Trophoblast cell (in vitro differentiated cells and primary cell): ENCODE measurements at regions not wholly inside any gene's neighbourhood (a gene's known extent, or its start where the extent isn't known, plus 50 kb on each side); places are given as distances from the start of the nearest gene placed in this dataset.

Experiments used
- DNase-seq, 2 donors: peaks; one replicate each; pipeline ENCODE4 v3.0.0-alpha.2; 2016
- H2AFZ ChIP-seq: 2 replicates; pipeline ENCODE4 v1.6.1; 2013; ENCODE audit warnings: low read length, moderate library complexity, mild to moderate bottlenecking; ENCODE audit not compliant: insufficient read depth, poor library complexity
- H2AK5ac ChIP-seq: 2 replicates; pipeline ENCODE4 v1.6.1; 2013; ENCODE audit warnings: mild to moderate bottlenecking, low read length
- H2BK120ac ChIP-seq: 2 replicates; pipeline ENCODE4 v1.6.1; 2013; ENCODE audit warnings: low read length, mild to moderate bottlenecking, moderate library complexity; ENCODE audit not compliant: insufficient read depth, poor library complexity
- H2BK12ac ChIP-seq: 2 replicates; pipeline ENCODE4 v1.6.1; 2013; ENCODE audit warnings: mild to moderate bottlenecking, low read length, moderate library complexity
- H2BK5ac ChIP-seq: 2 replicates; pipeline ENCODE4 v1.6.1; 2013; ENCODE audit warnings: low read length, low read depth, moderate library complexity, mild to moderate bottlenecking; ENCODE audit not compliant: poor library complexity
- H3K14ac ChIP-seq: 2 replicates; pipeline ENCODE4 v1.6.1; 2013; ENCODE audit warnings: mild to moderate bottlenecking, low read length
- H3K18ac ChIP-seq: 2 replicates; pipeline ENCODE4 v1.6.1; 2013; ENCODE audit warnings: mild to moderate bottlenecking, low read length
- H3K23ac ChIP-seq: 2 replicates; pipeline ENCODE4 v1.6.1; 2013; ENCODE audit warnings: low read length
- H3K27ac ChIP-seq: 2 replicates; pipeline ENCODE4 v1.5.1; 2013; ENCODE audit warnings: low read depth, mild to moderate bottlenecking, inconsistent platforms, low read length, moderate library complexity
- H3K27me3 ChIP-seq: 2 replicates; pipeline ENCODE4 v1.6.1; 2013; ENCODE audit warnings: inconsistent platforms, mild to moderate bottlenecking, low read length, moderate library complexity; ENCODE audit not compliant: insufficient read depth
- H3K36me3 ChIP-seq, 2 experiments: 1 replicate in 1 of 2; 2 replicates in 1 of 2; pipeline ENCODE4 v1.6.1; 2013; ENCODE audit warnings: low read length in 2 of 2, mild to moderate bottlenecking in 2 of 2, moderate library complexity in 1 of 2; ENCODE audit not compliant: insufficient read depth in 2 of 2, control insufficient read depth in 1 of 2
- H3K4ac ChIP-seq: 2 replicates; pipeline ENCODE4 v1.6.1; 2013; ENCODE audit warnings: low read depth, mild to moderate bottlenecking, low read length, moderate library complexity
- H3K4me1 ChIP-seq, 2 experiments: 1 replicate in 1 of 2; 2 replicates in 1 of 2; pipeline ENCODE4 v1.6.1; 2013; ENCODE audit warnings: low read length in 2 of 2, mild to moderate bottlenecking in 2 of 2, moderate library complexity in 1 of 2; ENCODE audit not compliant: insufficient read depth in 2 of 2, control insufficient read depth in 1 of 2
- H3K4me2 ChIP-seq: 2 replicates; pipeline ENCODE4 v1.6.1; 2013; ENCODE audit warnings: inconsistent platforms, mild to moderate bottlenecking, low read length, moderate library complexity
- H3K4me3 ChIP-seq: 2 replicates; pipeline ENCODE4 v1.5.1; 2013; ENCODE audit warnings: mild to moderate bottlenecking, low read depth, low read length, inconsistent platforms
- H3K79me1 ChIP-seq: one replicate; pipeline ENCODE4 v1.6.1; 2013; ENCODE audit warnings: low read length
- H3K79me2 ChIP-seq: 2 replicates; pipeline ENCODE4 v1.6.1; 2013; ENCODE audit warnings: low read length, mild to moderate bottlenecking; ENCODE audit not compliant: control insufficient read depth, insufficient read depth, poor library complexity
- H3K9ac ChIP-seq: 2 replicates; pipeline ENCODE4 v1.6.1; 2013; ENCODE audit warnings: mild to moderate bottlenecking, low read length
- H3K9me3 ChIP-seq: 2 replicates; pipeline ENCODE4 v1.6.1; 2013; ENCODE audit warnings: low read depth, mild to moderate bottlenecking, control low read depth, inconsistent platforms, low read length; ENCODE audit not compliant: insufficient read depth
- H4K12ac ChIP-seq: 2 replicates; pipeline ENCODE4 v1.6.1; 2013; ENCODE audit warnings: low read depth, mild to moderate bottlenecking, low read length, moderate library complexity
- H4K8ac ChIP-seq: 2 replicates; pipeline ENCODE4 v1.6.1; 2013; ENCODE audit warnings: low read depth, mild to moderate bottlenecking, low read length, moderate library complexity
- H4K91ac ChIP-seq: one replicate; pipeline ENCODE4 v1.6.1; 2013; ENCODE audit warnings: low read depth, mild to moderate bottlenecking, low read length, moderate library complexity
- WGBS: extraction: QIAGEN DNeasy Blood & Tissue Kit; methylation state at CpG from one replicate; pipeline ENCODE4 v1.1.7; 2013; ENCODE audit warnings: missing lambda C conversion rate; ENCODE audit not compliant: insufficient read length, insufficient coverage; ENCODE audit errors: extremely low coverage; 5-methylcytosine and 5-hydroxymethylcytosine counted together

- Histone ChIP-seq H2AFZ (no peak overlapping the region), H3K79me2 (no peaks in the 10 kb centered on the region), H3K4me2 (no peak overlapping the region), H3K4me1 (no peaks in the 10 kb centered on the region), H3K23ac (no peak overlapping the region), H3K4me3 (no peak overlapping the region), H3K4ac (no peak overlapping the region), H3K36me3 (no peaks in the 10 kb centered on the region), H3K27me3 (no peaks in the 10 kb centered on the region), H2BK12ac (no peak overlapping the region), H3K18ac (no peak overlapping the region), H3K9me3 (no peaks in the 10 kb centered on the region), H3K9ac (no peak overlapping the region), H4K12ac (no peak overlapping the region), H4K8ac (no peak overlapping the region), H2BK120ac (no peak overlapping the region), H2BK5ac (no peak overlapping the region), H4K91ac (no peak overlapping the region), H2AK5ac (no peak overlapping the region), H3K27ac (no peak overlapping the region), H3K79me1 (no peaks in the 10 kb centered on the region), H3K14ac (no peak overlapping the region)
- WGBS = no CpG with 5 or more reads among the region's 6 CpGs
- DNase-seq = no peak
These were observed 187.7 kb upstream of the FOXD3 start for GRCh38 chr1:63134501-63135173.

DNA sequence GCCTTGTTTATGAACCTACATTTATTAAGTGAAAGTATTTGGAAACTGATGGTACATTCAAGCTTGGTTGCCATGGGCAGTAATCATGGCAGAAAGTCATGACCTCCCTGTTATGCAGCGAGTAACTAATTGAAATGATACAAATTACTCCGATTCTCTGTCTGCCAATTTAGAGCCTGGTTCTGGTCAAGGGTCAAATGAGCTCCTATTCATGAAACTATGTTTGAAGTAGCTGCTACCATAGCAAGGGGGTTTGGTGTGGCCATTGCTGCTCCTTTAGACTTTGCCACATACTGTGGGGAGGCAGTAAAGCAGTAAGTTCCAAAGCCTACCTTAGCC is 187.2 kb upstream of the FOXD3 start:
- no peak overlapping the region for H4K8ac ChIP-seq
- no peaks in the 10 kb centered on the region for H3K27me3 ChIP-seq
- no peaks in the 10 kb centered on the region for H3K79me2 ChIP-seq
- no peak overlapping the region for H2BK12ac ChIP-seq
- no peak overlapping the region for H2BK120ac ChIP-seq
- no peak overlapping the region for H3K4ac ChIP-seq
- no peaks in the 10 kb centered on the region for H3K36me3 ChIP-seq
- no peak for DNase-seq
- no peak overlapping the region for H3K18ac ChIP-seq
- H3K14ac ChIP-seq = no peak overlapping the region
- no peak overlapping the region for H3K27ac ChIP-seq
- no peak overlapping the region for H3K4me3 ChIP-seq
- no peak overlapping the region for H2AK5ac ChIP-seq
- no peak overlapping the region for H3K4me2 ChIP-seq
- H4K12ac ChIP-seq = no peak overlapping the region
- H3K23ac ChIP-seq = no peak overlapping the region
- no peaks in the 10 kb centered on the region for H3K79me1 ChIP-seq
- no peak overlapping the region for H3K9ac ChIP-seq
- H2BK5ac ChIP-seq = no peak overlapping the region
- no peak overlapping the region for H4K91ac ChIP-seq
- no peaks in the 10 kb centered on the region for H3K4me1 ChIP-seq
- H2AFZ ChIP-seq = no peak overlapping the region
- WGBS = no CpG with 5 or more reads among the region's 2 CpGs
- no peaks in the 10 kb centered on the region for H3K9me3 ChIP-seq

DNA sequence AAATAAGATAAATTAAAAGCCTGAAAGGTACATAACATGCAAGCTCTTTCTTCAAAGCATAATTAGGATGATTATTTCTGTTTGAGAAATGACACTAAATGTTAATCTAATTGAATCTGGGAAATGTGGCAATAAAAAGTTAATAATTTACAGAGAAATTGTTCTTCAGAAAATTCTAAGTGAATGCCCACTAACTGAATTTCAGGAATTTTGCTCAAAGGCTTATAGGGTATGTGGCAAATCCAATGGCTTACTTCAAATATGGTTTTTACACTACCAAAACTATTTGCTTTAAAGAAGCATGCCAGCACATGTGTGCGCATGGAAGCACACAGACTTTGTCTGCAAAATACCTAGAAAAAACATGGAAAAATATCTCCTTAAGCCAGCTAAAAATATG is 186.6 kb upstream of the FOXD3 start:
- H2BK5ac ChIP-seq = no peak overlapping the region
- no peak overlapping the region for H3K18ac ChIP-seq
- no peaks in the 10 kb centered on the region for H3K9me3 ChIP-seq
- H3K9ac ChIP-seq = no peak overlapping the region
- no peak overlapping the region for H3K4me2 ChIP-seq
- H2AK5ac ChIP-seq = no peak overlapping the region
- no peak overlapping the region for H4K12ac ChIP-seq
- no peak overlapping the region for H2BK12ac ChIP-seq
- no peak overlapping the region for H3K14ac ChIP-seq
- no peak overlapping the region for H3K27ac ChIP-seq
- no peaks in the 10 kb centered on the region for H3K36me3 ChIP-seq
- H2BK120ac ChIP-seq = no peak overlapping the region
- H2AFZ ChIP-seq = no peak overlapping the region
- no peak overlapping the region for H3K4ac ChIP-seq
- no peaks in the 10 kb centered on the region for H3K79me2 ChIP-seq
- no peaks in the 10 kb centered on the region for H3K4me1 ChIP-seq
- no peak overlapping the region for H3K23ac ChIP-seq
- H3K4me3 ChIP-seq = no peak overlapping the region
- H3K27me3 ChIP-seq = no peaks in the 10 kb centered on the region
- no peak overlapping the region for H4K91ac ChIP-seq
- DNase-seq = no peak
- WGBS = no CpG with 5 or more reads among the region's 1 CpG
- no peak overlapping the region for H4K8ac ChIP-seq
- no peaks in the 10 kb centered on the region for H3K79me1 ChIP-seq

- Histone ChIP-seq H3K4me2 (no peak overlapping the region), H3K4ac (no peak overlapping the region), H2AK5ac (no peak overlapping the region), H3K79me1 (no peaks in the 10 kb centered on the region), H4K8ac (no peak overlapping the region), H4K12ac (no peak overlapping the region), H3K4me3 (no peak overlapping the region), H3K9ac (no peak overlapping the region), H2BK12ac (no peak overlapping the region), H3K23ac (no peak overlapping the region), H3K27me3 (no peaks in the 10 kb centered on the region), H2BK120ac (no peak overlapping the region), H2AFZ (no peak overlapping the region), H3K14ac (no peak overlapping the region), H2BK5ac (no peak overlapping the region), H4K91ac (no peak overlapping the region), H3K4me1 (no peaks in the 10 kb centered on the region), H3K18ac (no peak overlapping the region), H3K27ac (no peak overlapping the region), H3K79me2 (no peaks in the 10 kb centered on the region), H3K9me3 (no peaks in the 10 kb centered on the region), H3K36me3 (no peaks in the 10 kb centered on the region)
- no peak for DNase-seq
- no CpG with 5 or more reads among the region's 5 CpGs for WGBS
These were observed 180.4 kb upstream of the FOXD3 start for GRCh38 chr1:63142001-63142400.
